IMR-90 (cell line): ENCODE measurements at regions not wholly inside any gene's neighbourhood (a gene's known extent, or its start where the extent isn't known, plus 50 kb on each side); places are given as distances from the start of the nearest gene placed in this dataset.

Source experiments
- BHLHE40 ChIP-seq: fragments of 150-350 bp; IDR thresholded peaks from 2 replicates; pipeline ENCODE4 v1.6.1; 2016; ENCODE audit warnings: mild to moderate bottlenecking, low read depth, low read length
- CTCF ChIP-seq: conservative IDR thresholded peaks from 2 replicates; pipeline ENCODE4 v1.5.1; 2012; ENCODE audit warnings: mild to moderate bottlenecking, low read depth, low read length, improper control_type of control experiment
- POLR2A ChIP-seq: IDR thresholded peaks from 2 replicates; pipeline ENCODE4 v1.6.1; 2012; ENCODE audit warnings: mild to moderate bottlenecking, low read depth, low read length
- RCOR1 ChIP-seq: IDR thresholded peaks from 2 replicates; pipeline ENCODE4 v1.6.1; 2012; ENCODE audit warnings: mild to moderate bottlenecking, low read length, improper control_type of control experiment; ENCODE audit not compliant: insufficient replicate concordance
- TF ChIP-seq, protein P1 (sequence below): fragments of 150-350 bp; IDR thresholded peaks from 2 replicates; pipeline ENCODE4 v1.6.1; 2017; ENCODE audit warnings: mild to moderate bottlenecking, antibody characterized with exemption, low read length, low read depth

- no peak for TF ChIP-seq CTCF
- peak; percentile 52 for TF ChIP-seq RCOR1
- TF ChIP-seq, protein P1, sequence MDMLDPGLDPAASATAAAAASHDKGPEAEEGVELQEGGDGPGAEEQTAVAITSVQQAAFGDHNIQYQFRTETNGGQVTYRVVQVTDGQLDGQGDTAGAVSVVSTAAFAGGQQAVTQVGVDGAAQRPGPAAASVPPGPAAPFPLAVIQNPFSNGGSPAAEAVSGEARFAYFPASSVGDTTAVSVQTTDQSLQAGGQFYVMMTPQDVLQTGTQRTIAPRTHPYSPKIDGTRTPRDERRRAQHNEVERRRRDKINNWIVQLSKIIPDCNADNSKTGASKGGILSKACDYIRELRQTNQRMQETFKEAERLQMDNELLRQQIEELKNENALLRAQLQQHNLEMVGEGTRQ: peak; percentile 91
- TF ChIP-seq POLR2A: no peak
- peak; percentile 90 for TF ChIP-seq BHLHE40
These were observed 409.9 kb upstream of the MARCKS start for GRCh38 chr6:113447088-113447831.
